Calu3 (cell line): ENCODE measurements at regions not wholly inside any gene's neighbourhood (a gene's known extent, or its start where the extent isn't known, plus 50 kb on each side); places are given as distances from the start of the nearest gene placed in this dataset.

ENCODE experiments used
- BruUV-seq: library from RNA; stranded (reverse); fragments of 400-500 nt; replicated peaks from 2 replicates; lab custom pipeline; 2021; lab: Mats Ljungman, UMichigan
- CTCF ChIA-PET: fragments of 300-600 bp; sonication (Branson Sonifier 250); formaldehyde crosslinking; loops from one replicate; lab custom pipeline; 2022; ENCODE audit warnings: antibody characterized with exemption; lab: Charles Lee
- DNase-seq: peaks from one replicate; pipeline ENCODE4 v3.0.0; 2022
- H3K27ac Mint-ChIP-seq: one replicate; pipeline ENCODE4 v1.8.0; 2022; ENCODE audit warnings: mixed read lengths; ENCODE audit not compliant: unreplicated experiment
- H3K27me3 Mint-ChIP-seq: one replicate; pipeline ENCODE4 v1.8.0; 2022; ENCODE audit warnings: mixed read lengths; ENCODE audit not compliant: unreplicated experiment
- H3K36me3 Mint-ChIP-seq: one replicate; pipeline ENCODE4 v1.8.0; 2022; ENCODE audit warnings: mild to moderate bottlenecking, moderate library complexity, mixed read lengths; ENCODE audit not compliant: insufficient read depth, unreplicated experiment
- H3K4me1 Mint-ChIP-seq: one replicate; pipeline ENCODE4 v1.8.0; 2022; ENCODE audit warnings: mild to moderate bottlenecking, low read depth, mixed read lengths; ENCODE audit not compliant: unreplicated experiment
- H3K4me3 Mint-ChIP-seq: one replicate; pipeline ENCODE4 v1.8.0; 2022; ENCODE audit warnings: mild to moderate bottlenecking, low read depth, moderate library complexity, mixed read lengths; ENCODE audit not compliant: unreplicated experiment
- H3K9me3 Mint-ChIP-seq: one replicate; pipeline ENCODE4 v1.8.0; 2022; ENCODE audit warnings: low read depth, mixed read lengths; ENCODE audit not compliant: unreplicated experiment
- CTCF ChIP-seq: fragments of 200-600 bp; IDR thresholded peaks from one replicate; pipeline ENCODE4 v1.8.0; 2022; ENCODE audit warnings: antibody characterized with exemption; ENCODE audit not compliant: unreplicated experiment
- intact Hi-C: fragments of 100-400 bp; cut with micrococcal nuclease; formaldehyde crosslinking; loops from one replicate; pipeline ENCODE4 v1.10.0; 2022; ENCODE audit not compliant: unreplicated experiment

- CTCF ChIA-PET: no interaction called here
- DNase-seq: no peak
- TF ChIP-seq CTCF: no peak
Measured at GRCh38 chr10:109022417-109023049, 900.8 kb downstream of the XPNPEP1 start.

GRCh38 chr10:109019001-109019424 is 904.3 kb downstream of the XPNPEP1 start:
- no peak for DNase-seq
- Mint-ChIP-seq H3K4me3 (no peak overlapping the region), H3K9me3 (peaks cover 2% of the 10 kb centered on the region), H3K36me3 (no peaks in the 10 kb centered on the region), H3K27ac (no peak overlapping the region), H3K27me3 (no peaks in the 10 kb centered on the region), H3K4me1 (no peaks in the 10 kb centered on the region)
- intact Hi-C loops: no loop called here
- CTCF ChIA-PET: no interaction called here
- BruUV-seq: no TSS peak
- no peak for TF ChIP-seq CTCF

More at GRCh38 chr10:109022417-109023049, 900.8 kb downstream of the XPNPEP1 start:
- no peak overlapping the region for H3K27ac Mint-ChIP-seq
- intact Hi-C loops: no loop called here
- no peaks in the 10 kb centered on the region for H3K4me1 Mint-ChIP-seq
- no peak overlapping the region for H3K4me3 Mint-ChIP-seq
- no peaks in the 10 kb centered on the region for H3K36me3 Mint-ChIP-seq
- peaks cover 5% of the 10 kb centered on the region for H3K9me3 Mint-ChIP-seq
- no TSS peak for BruUV-seq
- no peaks in the 10 kb centered on the region for H3K27me3 Mint-ChIP-seq

GRCh38 chr10:109007514-109007913 is 915.8 kb downstream of the XPNPEP1 start:
- intact Hi-C loops: no loop called here
- H3K4me3 Mint-ChIP-seq: no peak overlapping the region
- H3K36me3 Mint-ChIP-seq: no peaks in the 10 kb centered on the region
- no peak for TF ChIP-seq CTCF
- BruUV-seq: no TSS peak
- H3K27ac Mint-ChIP-seq: no peak overlapping the region
- H3K4me1 Mint-ChIP-seq: no peaks in the 10 kb centered on the region
- CTCF ChIA-PET: no interaction called here
- no peak for DNase-seq
- no peaks in the 10 kb centered on the region for H3K27me3 Mint-ChIP-seq
- H3K9me3 Mint-ChIP-seq: peaks cover 5% of the 10 kb centered on the region

DNA sequence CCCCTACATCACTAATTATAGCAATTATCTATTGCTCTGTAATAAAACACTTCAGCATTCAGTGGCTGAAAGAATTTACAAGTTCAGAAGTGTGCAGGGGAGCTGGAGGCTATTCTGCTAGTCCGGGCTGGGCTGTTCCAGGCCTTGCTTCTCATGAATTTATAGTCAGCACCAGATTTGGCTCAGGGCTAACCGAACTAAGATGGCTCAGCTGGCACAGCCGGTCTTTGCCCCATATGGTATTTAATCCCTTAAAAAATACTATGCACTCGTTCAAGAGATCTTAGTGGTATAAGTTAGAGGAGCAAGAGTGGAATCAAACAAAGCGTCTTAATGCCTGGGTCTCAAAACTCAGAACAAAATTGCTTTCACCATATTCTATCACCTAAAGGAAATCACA is 932.9 kb downstream of the XPNPEP1 start:
- no peak overlapping the region for H3K27ac Mint-ChIP-seq
- no peak for DNase-seq
- intact Hi-C loops: no loop called here
- H3K36me3 Mint-ChIP-seq: no peaks in the 10 kb centered on the region
- BruUV-seq: no TSS peak
- CTCF ChIA-PET: no interaction called here
- H3K9me3 Mint-ChIP-seq: peaks cover 5% of the 10 kb centered on the region
- no peak for TF ChIP-seq CTCF
- H3K4me3 Mint-ChIP-seq: no peak overlapping the region
- no peaks in the 10 kb centered on the region for H3K27me3 Mint-ChIP-seq
- no peaks in the 10 kb centered on the region for H3K4me1 Mint-ChIP-seq
